Loucy (cell line): ENCODE measurements at regions not wholly inside any gene's neighbourhood (a gene's known extent, or its start where the extent isn't known, plus 50 kb on each side); places are given as distances from the start of the nearest gene placed in this dataset.

Experiments used
- H2AFZ ChIP-seq: fragments of 200-600 bp; sonication (generic); 2 replicates; pipeline ENCODE4 v1.6.0; 2016; ENCODE audit warnings: antibody characterized with exemption, mild to moderate bottlenecking, low read length, moderate library complexity
- H3F3A ChIP-seq: fragments of 200-600 bp; 2 replicates; pipeline ENCODE4 v1.6.0; 2016; ENCODE audit warnings: antibody characterized with exemption, low read depth, mild to moderate bottlenecking
- H3K27me3 ChIP-seq: fragments of 200-600 bp; sonication (generic); 2 replicates; pipeline ENCODE4 v1.6.1; 2014; ENCODE audit warnings: low read length, mild to moderate bottlenecking; ENCODE audit not compliant: insufficient read depth, poor library complexity, severe bottlenecking
- H3K36me3 ChIP-seq: fragments of 200-600 bp; sonication (generic); 2 replicates; pipeline ENCODE4 v1.6.1; 2016; ENCODE audit warnings: low read length; ENCODE audit not compliant: insufficient read depth
- H3K4me1 ChIP-seq: fragments of 200-600 bp; sonication (generic); 2 replicates; pipeline ENCODE4 v1.5.1; 2014; ENCODE audit warnings: low read length, mild to moderate bottlenecking; ENCODE audit not compliant: insufficient read depth, poor library complexity, severe bottlenecking
- H3K4me2 ChIP-seq: fragments of 200-600 bp; sonication (generic); 2 replicates; pipeline ENCODE4 v1.6.0; 2014; ENCODE audit warnings: antibody characterized with exemption, low read length, low read depth, mild to moderate bottlenecking; ENCODE audit not compliant: poor library complexity, severe bottlenecking
- H3K4me3 ChIP-seq: fragments of 200-600 bp; sonication (generic); 2 replicates; pipeline ENCODE4 v1.5.1; 2014; ENCODE audit warnings: low read length, mild to moderate bottlenecking, mixed read lengths; ENCODE audit not compliant: poor library complexity, severe bottlenecking
- H3K79me2 ChIP-seq: fragments of 200-600 bp; sonication (generic); 2 replicates; pipeline ENCODE4 v1.6.1; 2014; ENCODE audit warnings: low read length; ENCODE audit not compliant: insufficient read depth
- H3K9ac ChIP-seq: fragments of 200-600 bp; sonication (generic); 2 replicates; pipeline ENCODE4 v1.6.0; 2014; ENCODE audit warnings: mild to moderate bottlenecking, low read depth, low read length, moderate library complexity; ENCODE audit not compliant: poor library complexity, severe bottlenecking
- H3K9me2 ChIP-seq: fragments of 200-600 bp; sonication (generic); replicated peaks from 2 replicates; pipeline ENCODE4 v1.6.1; 2016; ENCODE audit warnings: low read depth, low read length, mixed read lengths
- H3K9me3 ChIP-seq: fragments of 200-600 bp; sonication (generic); 2 replicates; pipeline ENCODE4 v1.6.1; 2014; ENCODE audit warnings: mild to moderate bottlenecking, antibody characterized with exemption, low read length, low read depth; ENCODE audit not compliant: insufficient read depth
- H4K20me1 ChIP-seq: fragments of 200-600 bp; sonication (generic); 2 replicates; pipeline ENCODE4 v1.6.0; 2014; ENCODE audit warnings: antibody characterized with exemption, low read length, mild to moderate bottlenecking; ENCODE audit not compliant: insufficient read depth, poor library complexity, severe bottlenecking
- CTCF ChIP-seq: fragments of 200-600 bp; sonication (generic); conservative IDR thresholded peaks from 2 replicates; pipeline ENCODE4 v1.5.1; 2014; ENCODE audit warnings: mild to moderate bottlenecking, antibody characterized with exemption, low read length
- EZH2phosphoT487 ChIP-seq: fragments of 200-600 bp; IDR thresholded peaks from 2 replicates; pipeline ENCODE4 v1.6.1; 2018; ENCODE audit warnings: antibody characterized with exemption, mild to moderate bottlenecking, moderate library complexity, borderline replicate concordance

GRCh38 chr5:116674881-116675625, 100.4 kb upstream of the SEMA6A start:
- no peak overlapping the region for H3K9ac ChIP-seq
- H3K4me1 ChIP-seq, result no peaks in the 10 kb centered on the region
- no peaks in the 10 kb centered on the region for H3K79me2 ChIP-seq
- no peak for TF ChIP-seq EZH2phosphoT487
- no peak for TF ChIP-seq CTCF
- H3K27me3 ChIP-seq, result no peaks in the 10 kb centered on the region
- H3K9me2 ChIP-seq, result no peaks in the 10 kb centered on the region
- H3K4me3 ChIP-seq, result no peak overlapping the region
- H2AFZ ChIP-seq, result no peak overlapping the region
- H3K9me3 ChIP-seq, result no peaks in the 10 kb centered on the region
- H4K20me1 ChIP-seq, result no peaks in the 10 kb centered on the region
- no peak overlapping the region for H3K4me2 ChIP-seq
- H3F3A ChIP-seq, result no peaks in the 10 kb centered on the region
- H3K36me3 ChIP-seq, result no peaks in the 10 kb centered on the region

GRCh38 chr5:116673453-116673852, 98.8 kb upstream of the SEMA6A start:
- Histone ChIP-seq H4K20me1 (no peaks in the 10 kb centered on the region), H3K27me3 (no peaks in the 10 kb centered on the region), H3K9ac (no peak overlapping the region), H3K9me3 (no peaks in the 10 kb centered on the region), H3K9me2 (no peaks in the 10 kb centered on the region), H3K4me1 (no peaks in the 10 kb centered on the region), H3F3A (no peaks in the 10 kb centered on the region), H2AFZ (no peak overlapping the region), H3K36me3 (no peaks in the 10 kb centered on the region), H3K4me3 (no peak overlapping the region), H3K79me2 (no peaks in the 10 kb centered on the region), H3K4me2 (no peak overlapping the region)
- no peak for TF ChIP-seq CTCF
- TF ChIP-seq EZH2phosphoT487, result no peak

GRCh38 chr5:116672203-116672602, 97.6 kb upstream of the SEMA6A start:
- H3K36me3 ChIP-seq, result no peaks in the 10 kb centered on the region
- no peaks in the 10 kb centered on the region for H3F3A ChIP-seq
- H3K4me3 ChIP-seq, result no peak overlapping the region
- no peaks in the 10 kb centered on the region for H3K4me1 ChIP-seq
- H3K27me3 ChIP-seq, result no peaks in the 10 kb centered on the region
- H2AFZ ChIP-seq, result no peak overlapping the region
- no peaks in the 10 kb centered on the region for H4K20me1 ChIP-seq
- H3K9me2 ChIP-seq, result no peaks in the 10 kb centered on the region
- no peak overlapping the region for H3K9ac ChIP-seq
- no peak for TF ChIP-seq CTCF
- TF ChIP-seq EZH2phosphoT487, result no peak
- H3K4me2 ChIP-seq, result no peak overlapping the region
- no peaks in the 10 kb centered on the region for H3K9me3 ChIP-seq
- H3K79me2 ChIP-seq, result no peaks in the 10 kb centered on the region
